Panc1 (cell line): ENCODE measurements at regions not wholly inside any gene's neighbourhood (a gene's known extent, or its start where the extent isn't known, plus 50 kb on each side); places are given as distances from the start of the nearest gene placed in this dataset.

Source experiments
- ATAC-seq: fragments of 200-7000 bp; cut with Tn5 transposase; 2 replicates; pipeline ENCODE4 v1.9.1; 2020; ENCODE audit warnings: mild to moderate bottlenecking, moderate library complexity
- BruUV-seq: library from RNA; stranded (reverse); fragments of 400-500 nt; replicated peaks from 2 replicates; lab custom pipeline; 2021; lab: Mats Ljungman, UMichigan
- CTCF ChIA-PET: fragments of 300-600 bp; sonication (Branson Sonifier 250); formaldehyde crosslinking; loops from one replicate; lab custom pipeline; 2022; ENCODE audit warnings: antibody characterized with exemption; lab: Charles Lee
- POLR2A ChIA-PET: fragments of 300-600 bp; sonication (Branson Sonifier 250); formaldehyde crosslinking; loops from one replicate; lab custom pipeline; 2022; ENCODE audit warnings: antibody characterized with exemption; lab: Charles Lee
- DNase-seq: peaks from one replicate; pipeline ENCODE4 v3.0.0-alpha.2; 2010; ENCODE audit warnings: low read depth, low spot score
- H3K27ac ChIP-seq: 2 replicates; pipeline ENCODE4 v1.5.1; 2011; ENCODE audit warnings: mild to moderate bottlenecking, low read length, inconsistent platforms
- H3K27me3 ChIP-seq: fragments of 200-500 bp; sonication (Bioruptor generic); 2 replicates; pipeline ENCODE4 v1.6.0; 2014; ENCODE audit warnings: low read length, inconsistent platforms; ENCODE audit not compliant: control insufficient read depth, insufficient read depth
- H3K36me3 ChIP-seq: fragments of 200-500 bp; sonication (Bioruptor generic); 2 replicates; pipeline ENCODE4 v1.5.1; 2014; ENCODE audit warnings: inconsistent platforms, mild to moderate bottlenecking, low read length, moderate library complexity; ENCODE audit not compliant: control insufficient read depth, insufficient read depth
- H3K4me1 ChIP-seq: 2 replicates; pipeline ENCODE4 v1.5.1; 2011; ENCODE audit warnings: inconsistent platforms, mild to moderate bottlenecking, low read length, moderate library complexity; ENCODE audit not compliant: control insufficient read depth, insufficient read depth
- H3K4me3 ChIP-seq, 2 experiments: 2 replicates each; pipeline ENCODE4 v1.5.1; 2011 to 2012; ENCODE audit warnings: low read depth in 2 of 2, low read length in 2 of 2, mild to moderate bottlenecking in 2 of 2, inconsistent platforms in 1 of 2, moderate library complexity in 1 of 2
- H3K9me3 ChIP-seq: fragments of 200-500 bp; sonication (Bioruptor generic); 2 replicates; pipeline ENCODE4 v1.5.1; 2014; ENCODE audit warnings: low read depth, mild to moderate bottlenecking, inconsistent platforms, low read length, moderate library complexity; ENCODE audit not compliant: control insufficient read depth, insufficient read depth
- POLR2AphosphoS5 ChIP-seq: IDR thresholded peaks from 2 replicates; pipeline ENCODE4 v1.6.1; 2012; ENCODE audit warnings: mild to moderate bottlenecking, low read depth, low read length, moderate library complexity
- REST ChIP-seq, 2 experiments: IDR thresholded peaks; 2 replicates each; pipeline ENCODE4 v1.6.1; 2011 to 2012; ENCODE audit warnings: low read depth in 2 of 2, control low read depth in 1 of 2, low read length in 1 of 2, mild to moderate bottlenecking in 1 of 2, moderate library complexity in 1 of 2; ENCODE audit not compliant: insufficient read depth in 1 of 2
- SIN3A ChIP-seq: IDR thresholded peaks from 2 replicates; pipeline ENCODE4 v1.6.1; 2012; ENCODE audit warnings: low read depth, mild to moderate bottlenecking, low read length, moderate library complexity, borderline replicate concordance; ENCODE audit not compliant: insufficient read depth
- TCF7L2 ChIP-seq: IDR thresholded peaks from 2 replicates; pipeline ENCODE4 v1.6.1; 2011; ENCODE audit warnings: mild to moderate bottlenecking, low read depth, low read length, inconsistent platforms
- in situ Hi-C: cut with HindIII; loops from 2 replicates; pipeline ENCODE4 v1.10.0; 2016; ENCODE audit warnings: low sequenced_read_pairs, low pct_unique_long_range_greater_than_20kb
- intact Hi-C: fragments of 100-400 bp; cut with micrococcal nuclease; formaldehyde crosslinking; loops from one replicate; pipeline ENCODE4 v1.10.0; 2022; ENCODE audit not compliant: unreplicated experiment
- TF ChIP-seq, protein P1 (sequence below): fragments of 450-650 bp; IDR thresholded peaks from 2 replicates; pipeline ENCODE4 v1.5.1; 2017; ENCODE audit warnings: mild to moderate bottlenecking

DNA sequence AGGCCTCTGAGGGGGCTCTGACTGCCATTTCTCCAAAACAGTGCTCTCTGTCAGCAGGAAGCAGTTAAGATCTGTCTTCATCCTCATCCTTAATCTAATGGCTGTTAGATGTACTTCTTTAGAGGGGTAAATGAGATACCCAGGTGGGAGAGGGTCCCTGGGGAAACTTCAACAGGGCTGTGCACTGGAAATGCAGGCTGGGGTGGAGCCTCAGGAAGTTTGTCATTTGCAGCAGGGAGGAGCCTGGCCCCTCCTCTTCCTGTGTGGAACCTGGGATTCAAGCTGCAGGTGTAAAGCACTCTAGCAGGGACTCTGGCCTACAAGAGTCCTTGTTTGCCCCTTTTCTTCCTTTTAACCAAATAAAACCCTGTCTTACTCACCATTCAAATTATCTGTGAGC lies 1173.6 kb downstream of the OTOL1 start:
- no peaks in the 10 kb centered on the region for H3K27me3 ChIP-seq
- no peak for ATAC-seq
- TF ChIP-seq SIN3A = no peak
- TF ChIP-seq REST (IDR thresholded peaks at IDR 0.05; ENCODE audit: insufficient read depth in 1 of 2, low read depth in 2 of 2, low read length in 1 of 2) = no peak
- TF ChIP-seq POLR2AphosphoS5 = no peak
- TF ChIP-seq TCF7L2 = no peak
- TF ChIP-seq, protein P1, sequence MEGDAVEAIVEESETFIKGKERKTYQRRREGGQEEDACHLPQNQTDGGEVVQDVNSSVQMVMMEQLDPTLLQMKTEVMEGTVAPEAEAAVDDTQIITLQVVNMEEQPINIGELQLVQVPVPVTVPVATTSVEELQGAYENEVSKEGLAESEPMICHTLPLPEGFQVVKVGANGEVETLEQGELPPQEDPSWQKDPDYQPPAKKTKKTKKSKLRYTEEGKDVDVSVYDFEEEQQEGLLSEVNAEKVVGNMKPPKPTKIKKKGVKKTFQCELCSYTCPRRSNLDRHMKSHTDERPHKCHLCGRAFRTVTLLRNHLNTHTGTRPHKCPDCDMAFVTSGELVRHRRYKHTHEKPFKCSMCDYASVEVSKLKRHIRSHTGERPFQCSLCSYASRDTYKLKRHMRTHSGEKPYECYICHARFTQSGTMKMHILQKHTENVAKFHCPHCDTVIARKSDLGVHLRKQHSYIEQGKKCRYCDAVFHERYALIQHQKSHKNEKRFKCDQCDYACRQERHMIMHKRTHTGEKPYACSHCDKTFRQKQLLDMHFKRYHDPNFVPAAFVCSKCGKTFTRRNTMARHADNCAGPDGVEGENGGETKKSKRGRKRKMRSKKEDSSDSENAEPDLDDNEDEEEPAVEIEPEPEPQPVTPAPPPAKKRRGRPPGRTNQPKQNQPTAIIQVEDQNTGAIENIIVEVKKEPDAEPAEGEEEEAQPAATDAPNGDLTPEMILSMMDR = no peak
- intact Hi-C loops (no loop called here), in situ Hi-C loops (no loop called here)
- no TSS peak for BruUV-seq
- H3K4me3 ChIP-seq = no peak overlapping the region
- CTCF ChIA-PET = no interaction called here
- POLR2A ChIA-PET = no interaction called here
- H3K4me1 ChIP-seq = no peaks in the 10 kb centered on the region
- H3K9me3 ChIP-seq = no peaks in the 10 kb centered on the region
- no peak overlapping the region for H3K27ac ChIP-seq
- no peak for DNase-seq
- H3K36me3 ChIP-seq = no peaks in the 10 kb centered on the region

- Histone ChIP-seq H3K9me3 (no peaks in the 10 kb centered on the region), H3K27me3 (no peaks in the 10 kb centered on the region), H3K27ac (no peak overlapping the region), H3K36me3 (no peaks in the 10 kb centered on the region), H3K4me1 (no peaks in the 10 kb centered on the region), H3K4me3 (no peak overlapping the region)
- in situ Hi-C loops = no loop called here
- TF ChIP-seq, protein P1 = no peak
- TF ChIP-seq REST (IDR thresholded peaks at IDR 0.05; ENCODE audit: insufficient read depth in 1 of 2, low read depth in 2 of 2, low read length in 1 of 2) = no peak
- TF ChIP-seq POLR2AphosphoS5 = no peak
- TF ChIP-seq TCF7L2 = no peak
- no peak for TF ChIP-seq SIN3A
- CTCF ChIA-PET = interaction anchor here (0.7 kb wide), 1 partner anchor 46 kb away, joined by 6 read pairs; no protein-coding TSS in a partner anchor
- DNase-seq (no peak), ATAC-seq (no peak)
- POLR2A ChIA-PET = no interaction called here
- no TSS peak for BruUV-seq
- intact Hi-C loops = no loop called here
Observed at GRCh38 chr3:162677475-162677874, 1180.9 kb downstream of the OTOL1 start.
